ENCODE measurements at regions not wholly inside any gene's neighbourhood (a gene's known extent, or its start where the extent isn't known, plus 50 kb on each side); places are given as distances from the start of the nearest gene placed in this dataset.

DNA sequence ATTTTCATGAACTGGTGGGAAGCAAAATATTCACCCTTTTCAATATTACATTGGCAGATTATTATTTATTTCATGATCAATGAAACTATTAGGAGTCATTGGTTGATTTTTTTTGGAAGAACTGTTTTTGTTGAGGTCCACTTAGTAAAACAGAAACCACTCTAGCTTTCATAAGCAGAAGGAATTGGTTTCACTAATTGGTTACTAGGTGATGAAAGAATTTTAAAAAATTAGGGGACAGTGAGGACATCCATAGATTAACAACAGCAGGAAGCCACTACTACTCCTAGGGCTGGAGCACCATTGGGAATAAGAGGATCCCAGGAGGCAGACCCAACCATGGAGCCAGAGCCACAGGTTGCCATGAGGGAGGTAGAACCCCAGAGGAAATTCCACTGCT is 74.4 kb upstream of the KCNA4 start:
- no peak for TF ChIP-seq CTCF (conservative IDR thresholded peaks at IDR 0.05; ENCODE audit: low read depth in 2 of 2)
- TF ChIP-seq EZH2 (IDR thresholded peaks at IDR 0.05; ENCODE audit: low read depth, unreplicated experiment), result no peak
- TF ChIP-seq ETS1 (IDR thresholded peaks at IDR 0.05), result no peak
- TF ChIP-seq EZH2phosphoT487 (IDR thresholded peaks at IDR 0.05; ENCODE audit: unreplicated experiment), result no peak
- no peak for TF ChIP-seq POLR2AphosphoS5 (IDR thresholded peaks at IDR 0.05; ENCODE audit: low read depth)
- TF ChIP-seq REST (IDR thresholded peaks at IDR 0.05; ENCODE audit: unreplicated experiment), result no peak
- no peak for TF ChIP-seq JUNB (IDR thresholded peaks at IDR 0.05; ENCODE audit: unreplicated experiment)

Data from GM23338 (cell line).